ELR (cell line): ENCODE measurements at regions not wholly inside any gene's neighbourhood (a gene's known extent, or its start where the extent isn't known, plus 50 kb on each side); places are given as distances from the start of the nearest gene placed in this dataset.
"Not testable (repeated sequence)": the region's sequence is repeated elsewhere in the genome, so short reads cannot be mapped to it uniquely, and the experiment has no call there.

Experiments used
- DNase-seq: peaks from one replicate; pipeline ENCODE4 v3.0.0-alpha.2; 2015; ENCODE audit warnings: low read depth

DNA sequence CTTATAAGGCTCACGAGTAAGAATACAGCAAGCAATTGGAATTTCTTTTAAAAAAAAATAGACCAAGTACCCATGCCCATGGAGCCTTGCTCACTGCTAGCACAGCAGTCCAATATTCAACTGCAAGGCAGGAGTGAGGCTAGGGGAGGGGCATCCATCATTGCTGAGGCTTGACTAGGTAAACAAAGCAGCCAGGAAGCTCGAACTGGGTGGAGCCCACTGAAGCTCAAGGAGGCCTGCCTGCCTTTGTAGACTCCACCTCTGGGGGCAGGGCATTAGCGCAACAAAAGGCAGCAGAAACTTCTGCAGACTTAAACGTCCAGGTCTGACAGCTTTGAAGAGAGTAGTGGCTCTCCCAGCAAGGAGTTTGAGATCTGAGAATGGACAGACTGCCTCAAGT is 84.0 kb upstream of the STEAP1 start:
- DNase-seq: not testable (repeated sequence)

GRCh38 chr7:90078921-90079320 is 75.3 kb upstream of the STEAP1 start:
- no peak for DNase-seq

GRCh38 chr7:90081621-90082020 is 72.6 kb upstream of the STEAP1 start:
- no peak for DNase-seq

DNA sequence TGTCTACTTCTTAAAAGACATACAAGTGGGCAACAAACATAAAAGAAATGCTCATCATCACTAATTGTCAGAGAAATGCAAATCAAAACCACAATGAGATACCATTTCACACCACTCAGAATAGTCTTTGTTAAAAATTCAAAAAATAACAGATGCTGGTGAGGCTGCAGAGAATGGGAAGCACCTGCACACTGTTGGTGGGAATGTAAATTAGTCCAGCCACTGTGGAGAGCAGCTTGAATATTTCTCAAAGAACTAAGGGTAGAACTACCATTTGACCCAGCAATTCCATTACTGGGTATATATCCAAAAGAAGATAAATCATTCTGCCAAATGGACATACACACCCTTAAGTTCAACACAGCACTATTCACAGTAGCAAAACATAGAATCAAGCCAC is 61.8 kb upstream of the STEAP1 start:
- DNase-seq: no peak

- no peak for DNase-seq
These were observed 60.2 kb upstream of the STEAP1 start for GRCh38 chr7:90094030-90094429.
